Trophoblast cell (in vitro differentiated cells and primary cell): ENCODE measurements at regions not wholly inside any gene's neighbourhood (a gene's known extent, or its start where the extent isn't known, plus 50 kb on each side); places are given as distances from the start of the nearest gene placed in this dataset.
"Not testable (repeated sequence)": the region's sequence is repeated elsewhere in the genome, so short reads cannot be mapped to it uniquely, and the experiment has no call there.

ENCODE experiments used
- DNase-seq, 2 donors: peaks; one replicate each; pipeline ENCODE4 v3.0.0-alpha.2; 2016
- H2AFZ ChIP-seq: 2 replicates; pipeline ENCODE4 v1.6.1; 2013; ENCODE audit warnings: low read length, moderate library complexity, mild to moderate bottlenecking; ENCODE audit not compliant: insufficient read depth, poor library complexity
- H2AK5ac ChIP-seq: 2 replicates; pipeline ENCODE4 v1.6.1; 2013; ENCODE audit warnings: mild to moderate bottlenecking, low read length
- H2BK120ac ChIP-seq: 2 replicates; pipeline ENCODE4 v1.6.1; 2013; ENCODE audit warnings: low read length, mild to moderate bottlenecking, moderate library complexity; ENCODE audit not compliant: insufficient read depth, poor library complexity
- H2BK12ac ChIP-seq: 2 replicates; pipeline ENCODE4 v1.6.1; 2013; ENCODE audit warnings: mild to moderate bottlenecking, low read length, moderate library complexity
- H2BK5ac ChIP-seq: 2 replicates; pipeline ENCODE4 v1.6.1; 2013; ENCODE audit warnings: low read length, low read depth, moderate library complexity, mild to moderate bottlenecking; ENCODE audit not compliant: poor library complexity
- H3K14ac ChIP-seq: 2 replicates; pipeline ENCODE4 v1.6.1; 2013; ENCODE audit warnings: mild to moderate bottlenecking, low read length
- H3K18ac ChIP-seq: 2 replicates; pipeline ENCODE4 v1.6.1; 2013; ENCODE audit warnings: mild to moderate bottlenecking, low read length
- H3K23ac ChIP-seq: 2 replicates; pipeline ENCODE4 v1.6.1; 2013; ENCODE audit warnings: low read length
- H3K27ac ChIP-seq: 2 replicates; pipeline ENCODE4 v1.5.1; 2013; ENCODE audit warnings: low read depth, mild to moderate bottlenecking, inconsistent platforms, low read length, moderate library complexity
- H3K27me3 ChIP-seq: 2 replicates; pipeline ENCODE4 v1.6.1; 2013; ENCODE audit warnings: inconsistent platforms, mild to moderate bottlenecking, low read length, moderate library complexity; ENCODE audit not compliant: insufficient read depth
- H3K36me3 ChIP-seq, 2 experiments: 1 replicate in 1 of 2; 2 replicates in 1 of 2; pipeline ENCODE4 v1.6.1; 2013; ENCODE audit warnings: low read length in 2 of 2, mild to moderate bottlenecking in 2 of 2, moderate library complexity in 1 of 2; ENCODE audit not compliant: insufficient read depth in 2 of 2, control insufficient read depth in 1 of 2
- H3K4ac ChIP-seq: 2 replicates; pipeline ENCODE4 v1.6.1; 2013; ENCODE audit warnings: low read depth, mild to moderate bottlenecking, low read length, moderate library complexity
- H3K4me1 ChIP-seq, 2 experiments: 1 replicate in 1 of 2; 2 replicates in 1 of 2; pipeline ENCODE4 v1.6.1; 2013; ENCODE audit warnings: low read length in 2 of 2, mild to moderate bottlenecking in 2 of 2, moderate library complexity in 1 of 2; ENCODE audit not compliant: insufficient read depth in 2 of 2, control insufficient read depth in 1 of 2
- H3K4me2 ChIP-seq: 2 replicates; pipeline ENCODE4 v1.6.1; 2013; ENCODE audit warnings: inconsistent platforms, mild to moderate bottlenecking, low read length, moderate library complexity
- H3K4me3 ChIP-seq: 2 replicates; pipeline ENCODE4 v1.5.1; 2013; ENCODE audit warnings: mild to moderate bottlenecking, low read depth, low read length, inconsistent platforms
- H3K79me1 ChIP-seq: one replicate; pipeline ENCODE4 v1.6.1; 2013; ENCODE audit warnings: low read length
- H3K79me2 ChIP-seq: 2 replicates; pipeline ENCODE4 v1.6.1; 2013; ENCODE audit warnings: low read length, mild to moderate bottlenecking; ENCODE audit not compliant: control insufficient read depth, insufficient read depth, poor library complexity
- H3K9ac ChIP-seq: 2 replicates; pipeline ENCODE4 v1.6.1; 2013; ENCODE audit warnings: mild to moderate bottlenecking, low read length
- H3K9me3 ChIP-seq: 2 replicates; pipeline ENCODE4 v1.6.1; 2013; ENCODE audit warnings: low read depth, mild to moderate bottlenecking, control low read depth, inconsistent platforms, low read length; ENCODE audit not compliant: insufficient read depth
- H4K12ac ChIP-seq: 2 replicates; pipeline ENCODE4 v1.6.1; 2013; ENCODE audit warnings: low read depth, mild to moderate bottlenecking, low read length, moderate library complexity
- H4K8ac ChIP-seq: 2 replicates; pipeline ENCODE4 v1.6.1; 2013; ENCODE audit warnings: low read depth, mild to moderate bottlenecking, low read length, moderate library complexity
- H4K91ac ChIP-seq: one replicate; pipeline ENCODE4 v1.6.1; 2013; ENCODE audit warnings: low read depth, mild to moderate bottlenecking, low read length, moderate library complexity
- WGBS: extraction: QIAGEN DNeasy Blood & Tissue Kit; methylation state at CpG from one replicate; pipeline ENCODE4 v1.1.7; 2013; ENCODE audit warnings: missing lambda C conversion rate; ENCODE audit not compliant: insufficient read length, insufficient coverage; ENCODE audit errors: extremely low coverage; 5-methylcytosine and 5-hydroxymethylcytosine counted together

DNA sequence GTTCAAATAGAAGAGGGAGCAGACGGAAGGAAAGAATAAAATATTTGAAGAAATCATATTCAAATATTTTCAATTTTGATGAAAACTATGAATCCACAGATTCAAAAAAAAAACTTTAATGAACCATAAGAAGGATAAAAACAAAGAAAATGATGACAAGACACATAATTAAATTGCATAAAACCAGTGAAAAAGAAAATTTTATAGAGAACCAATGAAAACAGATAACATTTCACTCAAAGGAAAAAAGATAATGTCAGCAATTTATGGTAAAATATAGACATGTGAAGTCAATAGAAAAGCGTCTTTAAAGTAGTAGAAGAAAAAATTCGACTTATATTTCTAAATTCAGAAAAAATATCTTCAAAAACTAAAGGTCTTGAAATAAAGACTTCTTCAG is 546.5 kb upstream of the ATXN7L3B start:
- Histone ChIP-seq H2AK5ac (no peak overlapping the region), H3K79me2 (no peaks in the 10 kb centered on the region), H3K18ac (no peak overlapping the region), H4K12ac (no peak overlapping the region), H3K9me3 (no peaks in the 10 kb centered on the region), H3K4me2 (no peak overlapping the region), H4K8ac (no peak overlapping the region), H3K14ac (no peak overlapping the region), H3K27me3 (no peaks in the 10 kb centered on the region), H2BK5ac (no peak overlapping the region), H3K23ac (no peak overlapping the region), H4K91ac (no peak overlapping the region), H3K4me3 (no peak overlapping the region), H3K27ac (no peak overlapping the region), H3K79me1 (no peaks in the 10 kb centered on the region), H3K4ac (no peak overlapping the region), H2BK12ac (no peak overlapping the region), H2BK120ac (no peak overlapping the region), H2AFZ (no peak overlapping the region), H3K4me1 (no peaks in the 10 kb centered on the region), H3K36me3 (no peaks in the 10 kb centered on the region), H3K9ac (no peak overlapping the region)
- no peak for DNase-seq
- WGBS: no CpG with 5 or more reads among the region's 3 CpGs

GRCh38 chr12:73998894-73999293 is 538.7 kb upstream of the ATXN7L3B start:
- Histone ChIP-seq H4K91ac (no peak overlapping the region), H3K4me2 (no peak overlapping the region), H4K8ac (no peak overlapping the region), H3K18ac (no peak overlapping the region), H4K12ac (no peak overlapping the region), H3K27me3 (no peaks in the 10 kb centered on the region), H3K14ac (no peak overlapping the region), H2BK5ac (no peak overlapping the region), H3K27ac (no peak overlapping the region), H3K4ac (no peak overlapping the region), H3K9ac (no peak overlapping the region), H3K23ac (no peak overlapping the region), H2BK12ac (no peak overlapping the region), H2AK5ac (no peak overlapping the region), H3K4me3 (no peak overlapping the region), H3K79me1 (no peaks in the 10 kb centered on the region), H2AFZ (no peak overlapping the region), H3K36me3 (no peaks in the 10 kb centered on the region), H3K9me3 (no peaks in the 10 kb centered on the region), H3K4me1 (no peaks in the 10 kb centered on the region), H2BK120ac (no peak overlapping the region), H3K79me2 (no peaks in the 10 kb centered on the region)
- no CpG with 5 or more reads among the region's 1 CpG for WGBS
- no peak for DNase-seq

GRCh38 chr12:74015118-74015517 is 522.5 kb upstream of the ATXN7L3B start:
- no peak overlapping the region for H3K4ac ChIP-seq
- H3K27ac ChIP-seq: no peak overlapping the region
- no peak overlapping the region for H3K4me3 ChIP-seq
- no peak overlapping the region for H2AFZ ChIP-seq
- no peak overlapping the region for H3K4me2 ChIP-seq
- H2BK120ac ChIP-seq: no peak overlapping the region
- no peaks in the 10 kb centered on the region for H3K27me3 ChIP-seq
- peaks cover 0 to 7% of the 10 kb centered on the region in 2 experiments for H3K4me1 ChIP-seq
- no CpG with 5 or more reads among the region's 5 CpGs for WGBS
- no peak overlapping the region for H2BK12ac ChIP-seq
- H3K9me3 ChIP-seq: no peaks in the 10 kb centered on the region
- H2BK5ac ChIP-seq: no peak overlapping the region
- H4K8ac ChIP-seq: no peak overlapping the region
- H3K23ac ChIP-seq: no peak overlapping the region
- H3K79me2 ChIP-seq: no peaks in the 10 kb centered on the region
- H3K79me1 ChIP-seq: peaks cover 2% of the 10 kb centered on the region
- no peak overlapping the region for H4K12ac ChIP-seq
- no peak overlapping the region for H4K91ac ChIP-seq
- H3K36me3 ChIP-seq: no peaks in the 10 kb centered on the region
- no peak for DNase-seq
- no peak overlapping the region for H3K14ac ChIP-seq
- no peak overlapping the region for H3K18ac ChIP-seq
- H3K9ac ChIP-seq: no peak overlapping the region
- H2AK5ac ChIP-seq: no peak overlapping the region

DNA sequence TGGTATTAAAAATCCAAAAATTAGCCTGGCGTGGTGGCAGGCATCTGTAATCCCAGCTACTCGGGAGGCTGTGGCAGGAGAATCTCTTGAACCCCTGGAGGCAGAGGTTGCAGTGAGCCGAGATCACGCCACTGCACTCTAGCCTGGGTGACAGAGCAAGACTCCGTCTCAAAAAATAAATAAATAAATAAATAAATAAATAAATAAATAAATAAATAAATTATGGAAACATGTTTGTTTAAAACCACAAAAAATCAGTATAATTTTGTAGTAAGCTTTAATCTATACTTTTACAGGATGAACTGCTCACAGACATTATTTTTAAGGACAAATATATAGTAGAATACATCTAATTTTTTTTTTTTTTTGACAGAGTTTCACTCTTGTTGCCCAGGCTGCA is 521.3 kb upstream of the ATXN7L3B start:
- H2BK12ac ChIP-seq, H3K4me1 ChIP-seq, H3K36me3 ChIP-seq, H3K4me3 ChIP-seq, DNase-seq, H3K79me1 ChIP-seq, H4K91ac ChIP-seq, H2BK120ac ChIP-seq, H3K14ac ChIP-seq, H2AFZ ChIP-seq, H3K79me2 ChIP-seq, H3K23ac ChIP-seq, H3K27me3 ChIP-seq, H3K18ac ChIP-seq, H3K4ac ChIP-seq, H3K4me2 ChIP-seq, H3K9me3 ChIP-seq, H2AK5ac ChIP-seq, H4K8ac ChIP-seq, H2BK5ac ChIP-seq, H3K9ac ChIP-seq, H3K27ac ChIP-seq, H4K12ac ChIP-seq: not testable (repeated sequence)
- WGBS: no CpG with 5 or more reads among the region's 5 CpGs
